ENCODE measurements at regions not wholly inside any gene's neighbourhood (a gene's known extent, or its start where the extent isn't known, plus 50 kb on each side); places are given as distances from the start of the nearest gene placed in this dataset.

DNA sequence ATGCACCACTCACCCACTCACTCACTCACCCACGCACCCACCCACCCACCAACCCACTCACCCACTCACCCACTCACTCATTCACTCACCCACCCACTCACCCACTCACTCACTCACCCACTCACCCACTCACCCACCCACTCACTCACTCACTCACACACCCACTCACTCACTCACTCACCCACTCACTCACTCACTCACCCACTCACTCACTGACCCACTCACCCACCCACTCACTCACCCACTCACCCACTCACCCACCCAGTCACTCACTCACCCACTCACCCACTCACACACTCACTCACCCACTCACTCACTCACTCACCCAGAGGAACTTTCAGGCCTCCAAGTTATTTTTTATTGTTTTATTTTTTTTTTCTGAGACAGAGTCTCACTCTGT lies 93.1 kb upstream of the MKI67 start:
- Mint-ChIP-seq H3K9me3 (no peaks in the 10 kb centered on the region), H3K27me3 (peaks cover 7% of the 10 kb centered on the region), H3K4me1 (peaks cover 3% of the 10 kb centered on the region), H3K27ac (no peak overlapping the region), H3K4me3 (no peak overlapping the region), H3K36me3 (ENCODE audit: low read depth) (no peaks in the 10 kb centered on the region)
- ChIA-PET CTCF (no interaction called here), POLR2A (no interaction called here)
- DNase-seq (no peak), ATAC-seq (ENCODE audit: low read depth) (no peak)
- intact Hi-C loops (cut with micrococcal nuclease), result no loop called here
- TF ChIP-seq, protein P1, sequence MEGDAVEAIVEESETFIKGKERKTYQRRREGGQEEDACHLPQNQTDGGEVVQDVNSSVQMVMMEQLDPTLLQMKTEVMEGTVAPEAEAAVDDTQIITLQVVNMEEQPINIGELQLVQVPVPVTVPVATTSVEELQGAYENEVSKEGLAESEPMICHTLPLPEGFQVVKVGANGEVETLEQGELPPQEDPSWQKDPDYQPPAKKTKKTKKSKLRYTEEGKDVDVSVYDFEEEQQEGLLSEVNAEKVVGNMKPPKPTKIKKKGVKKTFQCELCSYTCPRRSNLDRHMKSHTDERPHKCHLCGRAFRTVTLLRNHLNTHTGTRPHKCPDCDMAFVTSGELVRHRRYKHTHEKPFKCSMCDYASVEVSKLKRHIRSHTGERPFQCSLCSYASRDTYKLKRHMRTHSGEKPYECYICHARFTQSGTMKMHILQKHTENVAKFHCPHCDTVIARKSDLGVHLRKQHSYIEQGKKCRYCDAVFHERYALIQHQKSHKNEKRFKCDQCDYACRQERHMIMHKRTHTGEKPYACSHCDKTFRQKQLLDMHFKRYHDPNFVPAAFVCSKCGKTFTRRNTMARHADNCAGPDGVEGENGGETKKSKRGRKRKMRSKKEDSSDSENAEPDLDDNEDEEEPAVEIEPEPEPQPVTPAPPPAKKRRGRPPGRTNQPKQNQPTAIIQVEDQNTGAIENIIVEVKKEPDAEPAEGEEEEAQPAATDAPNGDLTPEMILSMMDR (IDR thresholded peaks at IDR 0.05), result no peak

DNA sequence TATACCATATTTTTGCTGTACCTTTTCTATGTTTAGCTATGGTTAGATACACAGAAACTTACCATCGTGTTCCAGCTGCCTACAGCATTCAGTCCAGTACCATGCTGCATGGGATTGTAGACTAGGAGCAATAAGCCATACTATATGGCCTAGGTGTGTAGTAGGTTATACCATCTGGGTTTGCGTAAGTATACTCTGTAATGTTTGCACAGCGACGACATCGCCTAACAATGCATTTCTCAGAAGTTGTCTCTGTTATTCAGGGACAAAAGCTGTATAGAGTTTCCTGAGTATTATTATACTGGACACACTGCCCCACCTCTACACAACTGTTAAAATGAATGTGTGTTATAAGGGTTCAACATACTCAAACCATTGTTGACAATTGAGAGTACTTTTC lies 93.8 kb upstream of the MKI67 start:
- intact Hi-C loops (cut with micrococcal nuclease), result no loop called here
- no peaks in the 10 kb centered on the region for H3K9me3 Mint-ChIP-seq
- peaks cover 3% of the 10 kb centered on the region for H3K4me1 Mint-ChIP-seq
- ChIA-PET POLR2A (no interaction called here), CTCF (no interaction called here)
- ATAC-seq (ENCODE audit: low read depth) (no peak), DNase-seq (no peak)
- no peaks in the 10 kb centered on the region for H3K36me3 Mint-ChIP-seq (ENCODE audit: low read depth)
- TF ChIP-seq, protein P1 (IDR thresholded peaks at IDR 0.05), result no peak
- no peak overlapping the region for H3K27ac Mint-ChIP-seq
- H3K4me3 Mint-ChIP-seq, result no peak overlapping the region
- H3K27me3 Mint-ChIP-seq, result peaks cover 9% of the 10 kb centered on the region

DNA sequence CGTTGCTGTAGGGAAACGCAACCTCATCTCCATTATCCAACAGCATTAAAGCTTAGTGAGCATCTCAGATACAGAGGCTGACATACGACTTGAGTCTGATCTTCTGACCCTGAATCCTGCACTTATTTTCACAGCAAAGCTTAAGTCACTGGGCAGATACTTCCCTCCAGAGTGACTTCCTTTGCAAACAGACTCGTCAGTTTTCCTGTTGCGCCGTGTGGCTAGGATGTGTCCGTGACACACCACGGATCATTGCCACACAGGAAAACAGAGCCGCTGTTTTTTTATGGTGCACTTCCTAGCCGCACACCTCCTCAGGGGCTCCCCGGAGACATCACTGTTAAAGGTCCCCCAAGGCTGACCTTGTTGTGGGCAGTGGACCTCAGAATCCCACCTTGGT lies 94.9 kb upstream of the MKI67 start:
- H3K27me3 Mint-ChIP-seq, result peaks cover 8% of the 10 kb centered on the region
- H3K4me3 Mint-ChIP-seq, result no peak overlapping the region
- H3K9me3 Mint-ChIP-seq, result peaks cover 2% of the 10 kb centered on the region
- TF ChIP-seq, protein P1 (IDR thresholded peaks at IDR 0.05), result no peak
- intact Hi-C loops (cut with micrococcal nuclease), result no loop called here
- ChIA-PET POLR2A (no interaction called here), CTCF (no interaction called here)
- ATAC-seq (ENCODE audit: low read depth), result no peak
- no peaks in the 10 kb centered on the region for H3K36me3 Mint-ChIP-seq (ENCODE audit: low read depth)
- H3K4me1 Mint-ChIP-seq, result peaks cover 3% of the 10 kb centered on the region
- H3K27ac Mint-ChIP-seq, result no peak overlapping the region
- DNase-seq, result no peak

DNA sequence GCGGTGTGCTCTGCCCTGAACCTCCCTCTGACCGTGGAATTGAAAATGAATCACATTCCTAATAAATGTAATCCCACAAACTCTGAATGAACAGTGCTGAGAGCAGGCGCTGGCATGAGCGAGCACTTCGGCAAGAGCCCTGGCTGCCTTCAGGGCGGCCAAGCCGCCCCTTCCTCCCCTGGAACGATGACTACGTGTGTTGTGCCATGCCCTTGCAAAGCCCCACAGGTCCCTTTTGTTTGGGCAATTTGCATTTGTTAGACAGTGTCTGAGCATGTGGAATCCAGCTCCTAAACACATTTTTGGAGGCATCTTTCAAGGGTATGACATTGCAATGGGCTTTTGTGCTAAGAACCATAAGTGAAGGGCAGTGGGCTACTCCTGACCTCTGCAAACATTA lies 95.6 kb upstream of the MKI67 start:
- H3K4me1 Mint-ChIP-seq, result peaks cover 3% of the 10 kb centered on the region
- DNase-seq, result no peak
- CTCF ChIA-PET, result interaction anchor here (1.0 kb wide), 1 partner anchor 10 kb away, joined by 3 read pairs; no protein-coding TSS in a partner anchor
- H3K9me3 Mint-ChIP-seq, result peaks cover 2% of the 10 kb centered on the region
- ATAC-seq (ENCODE audit: low read depth), result no peak
- H3K36me3 Mint-ChIP-seq (ENCODE audit: low read depth), result no peaks in the 10 kb centered on the region
- intact Hi-C loops (cut with micrococcal nuclease), result no loop called here
- POLR2A ChIA-PET, result no interaction called here
- H3K27me3 Mint-ChIP-seq, result peaks cover 12% of the 10 kb centered on the region
- TF ChIP-seq, protein P1 (IDR thresholded peaks at IDR 0.05), result no peak
- H3K4me3 Mint-ChIP-seq, result no peak overlapping the region
- no peak overlapping the region for H3K27ac Mint-ChIP-seq

DNA sequence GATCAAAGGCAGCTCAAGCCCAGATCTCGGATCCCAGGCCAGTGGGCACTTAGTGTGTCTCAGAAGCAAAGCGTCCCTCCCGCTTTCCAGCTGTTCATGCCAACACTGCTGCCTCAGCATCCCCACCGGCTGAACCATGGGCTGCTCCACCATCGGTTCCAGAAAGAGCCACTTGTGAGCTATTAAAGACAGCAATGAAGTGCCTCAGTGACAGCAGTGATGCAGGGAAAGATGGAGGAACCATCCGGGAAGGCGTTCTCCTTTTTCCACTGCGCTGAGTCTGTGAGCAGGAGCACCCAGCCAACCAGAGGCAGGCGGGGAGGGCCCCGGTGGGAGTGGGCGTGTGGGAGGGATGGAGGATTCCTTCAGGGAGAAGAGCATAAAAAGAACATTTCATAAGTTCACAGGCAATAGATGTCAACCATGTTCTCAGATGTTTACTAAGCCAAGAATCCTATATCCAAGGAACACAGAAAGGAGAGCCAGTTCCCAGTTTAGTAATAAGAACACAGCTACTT lies 96.2 kb upstream of the MKI67 start:
- Mint-ChIP-seq H3K9me3 (peaks cover 2% of the 10 kb centered on the region), H3K36me3 (ENCODE audit: low read depth) (no peaks in the 10 kb centered on the region), H3K4me1 (peaks cover 3% of the 10 kb centered on the region), H3K27me3 (peaks cover 12% of the 10 kb centered on the region), H3K4me3 (no peak overlapping the region), H3K27ac (no peak overlapping the region)
- DNase-seq (no peak), ATAC-seq (ENCODE audit: low read depth) (no peak)
- ChIA-PET POLR2A (no interaction called here), CTCF (interaction anchor here (1.0 kb wide), 1 partner anchor 10 kb away, joined by 3 read pairs; no protein-coding TSS in a partner anchor)
- TF ChIP-seq, protein P1 (IDR thresholded peaks at IDR 0.05), result no peak
- intact Hi-C loops (cut with micrococcal nuclease), result no loop called here
